Psoas muscle (tissue), 7 donors: ENCODE measurements at regions not wholly inside any gene's neighbourhood (a gene's known extent, or its start where the extent isn't known, plus 50 kb on each side); places are given as distances from the start of the nearest gene placed in this dataset.

Experiments
- ATAC-seq, 4 donors: fragments of 200-7000 bp; cut with Tn5 transposase; one replicate each; pipeline ENCODE4 v1.9.1; 2020; ENCODE audit warnings: moderate library complexity in 3 of 4, mild to moderate bottlenecking in 2 of 4
- DNase-seq, 2 donors: peaks; one replicate each; pipeline ENCODE4 v3.0.0-alpha.2; 2020
- H3K27ac ChIP-seq: fragments of 200-600 bp; one replicate; pipeline ENCODE4 v1.8.0; 2022
- H3K27me3 ChIP-seq, 3 donors: fragments of 200-600 bp in 1 of 3; one replicate each; pipeline versions ENCODE4 v1.6.1 to v1.8.0; 2013 to 2022; ENCODE audit warnings: low read length in 2 of 3, mild to moderate bottlenecking in 2 of 3, moderate library complexity in 1 of 3; ENCODE audit not compliant: insufficient read depth in 3 of 3
- H3K36me3 ChIP-seq, 2 donors: fragments of 200-600 bp in 1 of 2; one replicate each; pipeline versions ENCODE4 v1.6.1 to v1.8.0; 2013 to 2022; ENCODE audit warnings: low read depth in 1 of 2, mild to moderate bottlenecking in 1 of 2, moderate library complexity in 1 of 2; ENCODE audit not compliant: insufficient read depth in 1 of 2
- H3K4me1 ChIP-seq: fragments of 200-600 bp; one replicate; pipeline ENCODE4 v1.8.0; 2022
- H3K4me3 ChIP-seq: fragments of 200-600 bp; one replicate; pipeline ENCODE4 v1.8.0; 2022; ENCODE audit warnings: mild to moderate bottlenecking
- H3K9me3 ChIP-seq: fragments of 200-600 bp; one replicate; pipeline ENCODE4 v1.8.0; 2022
- CTCF ChIP-seq: fragments of 200-600 bp; IDR thresholded peaks from one replicate; pipeline ENCODE4 v1.8.0; 2022; ENCODE audit warnings: antibody characterized with exemption
- WGBS, 3 donors: extraction: QIAGEN DNeasy Blood & Tissue Kit; methylation state at CpG; one replicate each; pipeline versions ENCODE4 v1.1.6 to v1.1.7; 2013; 5-methylcytosine and 5-hydroxymethylcytosine counted together
- intact Hi-C, 2 donors: fragments of 100-400 bp; cut with DNase I; formaldehyde crosslinking; loops; one replicate each; pipeline versions ENCODE4 v1.11.0 to v1.14.2; 2022
- donor health status: healthy with polysubstance abuse.
- donor health status: DM: no; HTN: no; CAD: no; lungs with moderate emphysema.
- donor health status: Bipolar disorder and iron deficiency.
- donor health status: healthy.
- donor health status: DM: yes; HTN: yes; CAD: no.
- donor health status: DM: no; HTN: no; CAD: no.
- donor health status: DM: yes; HTN: yes; CAD: no.

GRCh38 chr18:6607343-6607742 is 122.2 kb upstream of the ARHGAP28 start:
- H3K36me3 ChIP-seq, result no peaks in the 10 kb centered on the region
- DNase-seq, result no peak
- no peaks in the 10 kb centered on the region for H3K9me3 ChIP-seq
- H3K4me1 ChIP-seq, result no peaks in the 10 kb centered on the region
- ATAC-seq, result no peak
- intact Hi-C loops, result no loop called here
- no peak for TF ChIP-seq CTCF
- H3K4me3 ChIP-seq, result no peak overlapping the region
- H3K27me3 ChIP-seq, result no peaks in the 10 kb centered on the region
- H3K27ac ChIP-seq, result no peak overlapping the region
- WGBS, 3 donors, result 25 to 31% (median 26%) methylated on average over 6 of the region's 6 CpGs

- no peaks in the 10 kb centered on the region for H3K4me1 ChIP-seq
- H3K4me3 ChIP-seq, result no peak overlapping the region
- H3K27ac ChIP-seq, result no peak overlapping the region
- H3K9me3 ChIP-seq, result no peaks in the 10 kb centered on the region
- TF ChIP-seq CTCF, result no peak
- H3K36me3 ChIP-seq, result no peaks in the 10 kb centered on the region
- ATAC-seq, result no peak
- DNase-seq, result no peak
- no peaks in the 10 kb centered on the region for H3K27me3 ChIP-seq
- 81 to 83% (median 82%) methylated on average over 7 of the region's 7 CpGs for WGBS, 3 donors
- intact Hi-C loops, result no loop called here
Measured at GRCh38 chr18:6609666-6610264, 119.8 kb upstream of the ARHGAP28 start.

GRCh38 chr18:6610466-6610865 is 119.0 kb upstream of the ARHGAP28 start:
- Histone ChIP-seq H3K9me3 (no peaks in the 10 kb centered on the region), H3K27ac (no peak overlapping the region), H3K4me3 (no peak overlapping the region), H3K36me3 (no peaks in the 10 kb centered on the region), H3K4me1 (no peaks in the 10 kb centered on the region), H3K27me3 (no peaks in the 10 kb centered on the region)
- DNase-seq (no peak), ATAC-seq (no peak)
- 16 to 21% (median 19%) methylated on average over 3 of the region's 3 CpGs for WGBS, 3 donors
- no peak for TF ChIP-seq CTCF
- intact Hi-C loops, result no loop called here

GRCh38 chr18:6613581-6613980 is 115.9 kb upstream of the ARHGAP28 start:
- no peaks in the 10 kb centered on the region for H3K4me1 ChIP-seq
- no peaks in the 10 kb centered on the region for H3K36me3 ChIP-seq
- intact Hi-C loops, result no loop called here
- no peak for TF ChIP-seq CTCF
- ATAC-seq (no peak), DNase-seq (no peak)
- no peaks in the 10 kb centered on the region for H3K9me3 ChIP-seq
- H3K27me3 ChIP-seq, result no peaks in the 10 kb centered on the region
- H3K27ac ChIP-seq, result no peak overlapping the region
- no peak overlapping the region for H3K4me3 ChIP-seq
- WGBS, 3 donors, result 36 to 46% (median 38%) methylated on average over 1 of the region's 1 CpG

- ATAC-seq, result no peak
- Histone ChIP-seq H3K36me3 (no peaks in the 10 kb centered on the region), H3K9me3 (no peaks in the 10 kb centered on the region), H3K4me3 (no peak overlapping the region), H3K4me1 (no peaks in the 10 kb centered on the region), H3K27ac (no peak overlapping the region), H3K27me3 (no peaks in the 10 kb centered on the region)
- intact Hi-C loops, result no loop called here
- TF ChIP-seq CTCF, result no peak
- DNase-seq, result no peak
- 94 to 98% (median 96%) methylated on average over 4 of the region's 4 CpGs for whole genome bisulfite sequencing, 3 donors
Measured at GRCh38 chr18:6614952-6615351, 114.6 kb upstream of the ARHGAP28 start.
